Stimulated activated CD4-positive, alpha-beta T cell treated with anti-CD3 and anti-CD28 coated beads, Interleukin-1b, Interleukin-23, amount 100 ng/mL, for 24 hours (primary cell): ENCODE measurements at regions not wholly inside any gene's neighbourhood (a gene's known extent, or its start where the extent isn't known, plus 50 kb on each side); places are given as distances from the start of the nearest gene placed in this dataset.

Experiments used
- DNase-seq, 4 experiments: peaks; one replicate each; pipeline ENCODE4 v3.0.0-alpha.2; 2020; ENCODE audit warnings: low read depth in 4 of 4, low spot score in 1 of 4

GRCh38 chrX:39206399-39207145 lies 405.3 kb downstream of the MID1IP1 start:
- no peak for DNase-seq

GRCh38 chrX:39211501-39211900 lies 410.2 kb downstream of the MID1IP1 start:
- no peak for DNase-seq

- DNase-seq, result peak in 2 of 4 experiments; percentile 16 to 20
Observed at GRCh38 chrX:39212456-39212855, 411.2 kb downstream of the MID1IP1 start.

- no peak for DNase-seq
Observed at GRCh38 chrX:39214387-39215126, 413.3 kb downstream of the MID1IP1 start.

GRCh38 chrX:39220952-39221351 lies 419.7 kb downstream of the MID1IP1 start:
- DNase-seq, result no peak

- DNase-seq, result no peak
Observed at GRCh38 chrX:39222346-39223113, 421.3 kb downstream of the MID1IP1 start.

GRCh38 chrX:39226251-39226650 lies 425.0 kb downstream of the MID1IP1 start:
- no peak for DNase-seq

- no peak for DNase-seq
Observed at GRCh38 chrX:39227371-39227770, 426.1 kb downstream of the MID1IP1 start.

- DNase-seq, result no peak
Observed at GRCh38 chrX:39238006-39238405, 436.7 kb downstream of the MID1IP1 start.

- DNase-seq, result no peak
Observed at GRCh38 chrX:39242187-39242586, 440.9 kb downstream of the MID1IP1 start.

- DNase-seq, result no peak
Observed at GRCh38 chrX:39244147-39244546, 442.9 kb downstream of the MID1IP1 start.

- no peak for DNase-seq
Observed at GRCh38 chrX:39245024-39245423, 443.8 kb downstream of the MID1IP1 start.

GRCh38 chrX:39247536-39247935 lies 446.3 kb downstream of the MID1IP1 start:
- no peak for DNase-seq

- DNase-seq, result no peak
Observed at GRCh38 chrX:39248330-39248729, 447.1 kb downstream of the MID1IP1 start.

GRCh38 chrX:39249999-39250398 lies 448.7 kb downstream of the MID1IP1 start:
- DNase-seq, result no peak

GRCh38 chrX:39251995-39252394 lies 450.7 kb downstream of the MID1IP1 start:
- no peak for DNase-seq

GRCh38 chrX:39253551-39253950 lies 452.3 kb downstream of the MID1IP1 start:
- no peak for DNase-seq

GRCh38 chrX:39258331-39258730 lies 457.1 kb downstream of the MID1IP1 start:
- DNase-seq, result no peak

GRCh38 chrX:39260965-39261364 lies 459.7 kb downstream of the MID1IP1 start:
- no peak for DNase-seq

GRCh38 chrX:39261446-39262147 lies 460.3 kb downstream of the MID1IP1 start:
- no peak for DNase-seq

- DNase-seq, result no peak
Observed at GRCh38 chrX:39262641-39263040, 461.4 kb downstream of the MID1IP1 start.
